ENCODE measurements at regions not wholly inside any gene's neighbourhood (a gene's known extent, or its start where the extent isn't known, plus 50 kb on each side); places are given as distances from the start of the nearest gene placed in this dataset.

DNA sequence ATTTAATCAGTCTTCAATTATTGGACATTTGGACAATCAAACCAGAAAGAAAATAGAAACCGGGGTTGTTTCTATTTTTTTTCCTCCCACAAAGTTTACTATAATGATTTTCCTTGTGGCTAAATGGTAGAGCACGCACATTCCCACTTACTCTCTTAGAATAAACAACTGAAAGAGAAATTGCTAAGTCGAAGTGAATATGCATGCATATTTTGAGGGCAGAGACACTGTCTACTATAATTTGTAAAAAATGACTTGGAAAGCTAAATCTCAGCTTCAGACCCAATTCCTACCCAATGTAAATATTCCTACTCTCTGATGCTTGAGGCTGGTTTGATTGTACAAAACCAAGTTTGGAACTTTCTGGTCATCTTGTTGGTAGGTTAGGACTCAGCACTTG is 66.7 kb upstream of the PAX6 start:
- Mint-ChIP-seq H3K4me3 (no peak overlapping the region), H3K27ac (no peak overlapping the region), H3K4me1 (ENCODE audit: low read depth) (no peaks in the 10 kb centered on the region), H3K36me3 (ENCODE audit: low read depth) (no peaks in the 10 kb centered on the region), H3K9me3 (no peaks in the 10 kb centered on the region), H3K27me3 (ENCODE audit: low read depth) (peaks cover 24% of the 10 kb centered on the region)

DNA sequence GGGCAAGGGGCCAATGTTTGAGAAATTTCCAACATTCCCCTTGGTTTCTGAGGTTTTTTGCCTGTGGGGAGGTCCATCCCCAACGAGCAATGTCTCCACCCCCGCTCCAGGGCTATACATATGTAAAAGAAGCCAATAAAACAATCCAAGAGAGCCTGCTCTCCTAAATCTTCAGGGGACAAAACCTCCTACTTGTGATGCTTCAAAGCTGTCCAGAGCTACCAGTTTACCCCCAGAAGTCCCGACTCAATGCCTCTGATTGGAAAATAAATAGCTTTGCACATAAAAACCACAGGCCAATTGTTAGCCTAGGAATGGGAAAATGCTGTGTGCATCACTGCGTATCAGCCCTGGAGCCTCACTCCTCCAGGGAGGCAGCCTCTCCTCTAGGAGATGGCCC is 66.0 kb upstream of the PAX6 start:
- peaks cover 27% of the 10 kb centered on the region for H3K27me3 Mint-ChIP-seq (ENCODE audit: low read depth)
- H3K36me3 Mint-ChIP-seq (ENCODE audit: low read depth) = no peaks in the 10 kb centered on the region
- no peak overlapping the region for H3K27ac Mint-ChIP-seq
- H3K4me1 Mint-ChIP-seq (ENCODE audit: low read depth) = no peaks in the 10 kb centered on the region
- no peaks in the 10 kb centered on the region for H3K9me3 Mint-ChIP-seq
- no peak overlapping the region for H3K4me3 Mint-ChIP-seq

DNA sequence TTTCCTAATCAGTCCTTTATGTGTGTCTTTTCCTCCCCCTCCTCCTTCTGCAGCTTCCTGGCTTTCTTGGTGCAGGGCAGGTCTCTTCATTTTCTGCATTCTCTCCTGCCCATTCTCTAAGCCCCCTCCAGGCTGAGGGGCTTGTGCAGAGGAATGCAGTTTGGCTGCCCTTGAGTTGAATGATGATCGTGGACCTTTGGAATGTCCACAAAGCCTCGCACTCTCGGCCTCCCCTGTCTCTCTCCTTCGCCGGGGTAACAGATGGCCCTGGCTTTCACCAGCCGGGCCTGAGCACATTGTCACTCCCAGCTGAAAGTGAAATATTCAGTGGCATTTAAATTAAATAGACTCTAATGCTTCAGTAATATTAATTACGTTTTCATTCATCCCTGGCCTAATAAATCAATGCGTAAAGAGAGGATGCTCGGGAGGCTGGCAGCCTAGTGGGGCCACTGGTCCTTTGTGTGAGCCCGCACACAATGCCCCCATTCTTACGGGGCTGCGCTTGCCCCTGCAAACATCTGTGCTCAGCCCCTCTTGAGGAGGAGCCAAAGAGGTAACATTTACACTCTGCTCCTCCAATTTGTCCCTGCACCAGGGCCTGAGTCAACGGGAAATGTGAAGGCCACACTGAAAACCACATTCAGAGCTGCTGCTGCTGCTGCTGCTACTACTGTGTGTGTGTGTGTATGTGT is 64.9 kb upstream of the PAX6 start:
- no peaks in the 10 kb centered on the region for H3K9me3 Mint-ChIP-seq
- no peaks in the 10 kb centered on the region for H3K36me3 Mint-ChIP-seq (ENCODE audit: low read depth)
- H3K4me3 Mint-ChIP-seq = no peak overlapping the region
- H3K27me3 Mint-ChIP-seq (ENCODE audit: low read depth) = peaks cover 27% of the 10 kb centered on the region
- no peak overlapping the region for H3K27ac Mint-ChIP-seq
- no peaks in the 10 kb centered on the region for H3K4me1 Mint-ChIP-seq (ENCODE audit: low read depth)

DNA sequence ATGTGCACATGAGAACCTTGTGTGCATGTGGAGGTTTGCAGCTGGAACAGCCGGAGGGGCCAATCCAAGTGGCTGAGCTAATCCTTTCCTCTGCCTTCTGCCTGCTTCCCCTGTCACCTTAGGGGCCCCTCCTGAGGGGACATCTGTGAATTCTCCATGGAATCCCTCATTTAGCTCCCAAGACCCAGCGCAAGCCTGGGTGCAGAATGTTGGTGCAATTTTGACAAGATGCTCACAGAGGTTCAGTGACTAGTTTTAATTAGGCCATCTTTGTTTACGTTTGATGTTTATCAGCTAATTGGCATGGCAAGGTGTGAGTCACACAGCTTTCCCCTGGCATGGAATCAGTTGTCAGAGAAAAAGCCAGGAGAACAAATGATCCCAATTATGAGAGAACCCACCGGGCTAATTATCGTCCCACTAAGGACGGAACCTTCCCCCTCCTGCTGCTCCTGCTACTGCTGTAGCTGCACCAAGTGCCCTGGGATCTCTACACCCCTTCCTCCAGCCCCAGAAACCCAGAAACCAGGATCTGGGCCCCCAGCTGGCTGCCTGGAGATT is 63.6 kb upstream of the PAX6 start:
- no peaks in the 10 kb centered on the region for H3K36me3 Mint-ChIP-seq (ENCODE audit: low read depth)
- no peak overlapping the region for H3K4me3 Mint-ChIP-seq
- H3K9me3 Mint-ChIP-seq = no peaks in the 10 kb centered on the region
- no peaks in the 10 kb centered on the region for H3K4me1 Mint-ChIP-seq (ENCODE audit: low read depth)
- H3K27ac Mint-ChIP-seq = no peak overlapping the region
- peaks cover 27% of the 10 kb centered on the region for H3K27me3 Mint-ChIP-seq (ENCODE audit: low read depth)

DNA sequence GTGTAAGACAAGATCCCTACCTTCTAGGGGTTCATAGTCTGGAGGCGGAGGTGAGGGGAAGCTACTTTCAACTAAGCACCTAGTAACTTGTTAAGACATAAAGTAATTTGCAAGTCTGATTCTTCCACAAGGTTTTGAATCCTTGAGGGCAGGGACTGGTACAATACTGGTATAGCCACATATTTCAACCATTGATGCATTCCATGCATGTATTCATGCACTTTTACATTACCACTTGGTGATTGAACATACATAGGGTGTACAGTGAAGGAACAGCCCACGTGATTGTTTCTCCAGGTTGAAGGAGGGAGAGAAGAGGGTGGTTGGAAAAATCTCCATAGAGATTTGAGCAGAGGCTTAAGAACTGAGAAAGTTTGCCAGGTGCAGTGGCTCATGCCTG is 62.0 kb upstream of the PAX6 start:
- Mint-ChIP-seq H3K9me3 (no peaks in the 10 kb centered on the region), H3K27ac (no peak overlapping the region), H3K36me3 (ENCODE audit: low read depth) (no peaks in the 10 kb centered on the region), H3K27me3 (ENCODE audit: low read depth) (peaks cover 27% of the 10 kb centered on the region), H3K4me1 (ENCODE audit: low read depth) (no peaks in the 10 kb centered on the region), H3K4me3 (no peak overlapping the region)

DNA sequence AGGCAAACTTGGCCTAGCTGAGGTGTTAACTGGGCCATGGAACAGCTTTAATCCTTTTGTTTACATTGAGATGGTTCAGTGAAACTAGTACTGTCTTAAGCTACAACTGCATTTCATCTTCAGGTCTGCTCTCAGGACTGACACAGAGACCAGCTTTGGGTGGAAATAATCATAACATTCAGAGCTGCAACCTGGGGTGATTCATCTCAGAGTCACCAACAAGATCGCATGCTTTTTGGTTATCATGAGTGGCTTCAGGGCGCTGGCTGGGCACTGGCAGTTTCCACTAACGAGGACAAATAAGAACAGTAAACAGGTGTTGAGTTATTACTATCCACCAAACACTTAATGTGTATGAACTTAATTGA is 60.9 kb upstream of the PAX6 start:
- Mint-ChIP-seq H3K4me3 (no peak overlapping the region), H3K9me3 (no peaks in the 10 kb centered on the region), H3K36me3 (ENCODE audit: low read depth) (no peaks in the 10 kb centered on the region), H3K27ac (no peak overlapping the region), H3K27me3 (ENCODE audit: low read depth) (peaks cover 27% of the 10 kb centered on the region), H3K4me1 (ENCODE audit: low read depth) (no peaks in the 10 kb centered on the region)

DNA sequence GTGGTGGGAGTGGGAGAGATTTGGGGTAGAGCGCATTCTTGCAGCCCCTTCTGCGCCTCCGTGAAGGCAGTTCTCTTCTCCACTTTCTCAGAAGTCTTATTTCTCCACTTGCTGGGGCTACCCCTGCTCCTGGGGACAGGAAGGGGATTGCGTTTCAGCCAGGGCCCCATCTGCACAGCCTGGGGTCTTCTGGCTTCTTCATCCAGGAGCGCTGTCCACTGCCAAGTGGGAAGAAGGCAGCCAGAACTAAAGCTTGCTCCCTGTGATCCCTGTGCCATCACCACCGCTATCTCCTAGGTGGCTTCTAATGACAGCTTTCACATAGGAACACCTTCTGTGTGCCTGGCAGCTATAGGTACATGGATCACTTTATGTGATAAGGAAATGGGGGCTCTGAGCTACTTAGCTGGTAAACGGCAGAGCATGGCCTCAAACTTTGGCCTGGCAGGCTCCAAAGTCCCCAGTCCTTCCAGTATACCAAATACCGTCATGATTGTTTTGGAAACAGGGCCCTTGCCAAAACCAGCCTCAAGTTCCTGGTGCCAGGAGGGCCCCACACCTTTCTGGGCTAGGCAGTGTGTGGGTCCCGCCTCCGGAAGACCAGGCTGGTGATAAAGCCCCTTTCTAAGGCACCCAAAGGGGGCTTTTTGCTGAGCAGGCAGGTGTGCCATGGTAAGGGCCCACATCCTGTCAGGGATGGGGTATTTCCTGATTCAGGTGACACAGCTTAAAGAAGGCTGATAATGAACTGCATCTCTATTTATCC is 60.4 kb upstream of the PAX6 start:
- Mint-ChIP-seq H3K36me3 (ENCODE audit: low read depth) (no peaks in the 10 kb centered on the region), H3K4me1 (ENCODE audit: low read depth) (no peaks in the 10 kb centered on the region), H3K9me3 (no peaks in the 10 kb centered on the region), H3K27me3 (ENCODE audit: low read depth) (peaks cover 24% of the 10 kb centered on the region), H3K4me3 (no peak overlapping the region), H3K27ac (no peak overlapping the region)

DNA sequence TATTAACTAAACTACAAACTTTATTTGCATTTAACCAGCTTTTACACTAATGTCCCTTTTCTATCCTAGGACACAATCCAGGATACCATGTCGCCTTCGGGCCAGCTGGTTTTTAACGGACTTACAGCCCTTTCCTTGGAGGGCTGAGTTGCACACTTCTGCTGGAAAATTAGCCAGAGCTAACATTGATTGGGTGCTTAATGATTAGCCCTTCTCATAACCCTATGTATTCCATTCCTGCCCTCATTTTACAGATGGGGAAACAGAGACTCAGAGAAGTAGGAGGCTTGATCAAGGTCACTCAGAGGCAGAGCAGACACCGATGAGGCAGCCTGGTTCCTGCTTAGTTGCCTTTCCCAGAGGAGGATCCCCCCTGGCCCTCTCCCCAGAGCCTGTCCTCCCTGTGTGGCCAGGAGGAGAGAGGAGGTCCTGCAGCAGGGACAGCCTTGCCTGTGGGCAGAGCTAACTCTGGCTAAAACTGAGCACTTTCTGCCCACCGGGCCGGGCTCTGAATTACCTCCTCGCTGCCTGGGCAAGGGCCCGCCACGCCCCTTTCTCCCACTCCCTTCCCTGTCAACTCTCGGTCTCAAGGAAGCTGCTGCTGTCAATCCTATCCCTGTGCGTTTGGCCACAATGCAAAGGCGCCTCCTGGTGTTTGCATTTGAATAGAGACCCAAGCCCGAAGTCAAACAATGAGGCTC is 59.6 kb upstream of the PAX6 start:
- no peak overlapping the region for H3K4me3 Mint-ChIP-seq
- no peak overlapping the region for H3K27ac Mint-ChIP-seq
- no peaks in the 10 kb centered on the region for H3K36me3 Mint-ChIP-seq (ENCODE audit: low read depth)
- no peaks in the 10 kb centered on the region for H3K9me3 Mint-ChIP-seq
- no peaks in the 10 kb centered on the region for H3K4me1 Mint-ChIP-seq (ENCODE audit: low read depth)
- peaks cover 18% of the 10 kb centered on the region for H3K27me3 Mint-ChIP-seq (ENCODE audit: low read depth)

DNA sequence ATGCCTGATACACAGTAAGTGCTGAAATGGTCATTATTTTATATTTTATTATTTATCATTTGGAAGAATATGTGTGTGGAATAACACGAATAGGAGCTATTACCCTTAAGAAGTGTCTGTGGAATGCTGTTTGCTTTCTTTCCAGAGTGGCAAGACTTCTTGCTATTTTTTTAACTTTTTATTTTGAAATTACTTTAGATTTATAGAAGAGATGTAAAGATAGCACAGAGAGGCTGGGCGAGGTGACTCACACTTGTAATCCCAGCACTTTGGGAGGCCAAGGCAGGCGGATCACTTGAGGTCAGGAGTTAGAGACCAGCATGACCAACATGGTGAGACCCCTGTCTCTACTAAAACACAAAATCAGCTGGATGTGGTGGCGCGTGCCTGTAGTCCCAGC is 58.9 kb upstream of the PAX6 start:
- peaks cover 15% of the 10 kb centered on the region for H3K27me3 Mint-ChIP-seq (ENCODE audit: low read depth)
- H3K4me1 Mint-ChIP-seq (ENCODE audit: low read depth) = no peaks in the 10 kb centered on the region
- H3K4me3 Mint-ChIP-seq = no peak overlapping the region
- no peaks in the 10 kb centered on the region for H3K9me3 Mint-ChIP-seq
- no peaks in the 10 kb centered on the region for H3K36me3 Mint-ChIP-seq (ENCODE audit: low read depth)
- H3K27ac Mint-ChIP-seq = no peak overlapping the region

DNA sequence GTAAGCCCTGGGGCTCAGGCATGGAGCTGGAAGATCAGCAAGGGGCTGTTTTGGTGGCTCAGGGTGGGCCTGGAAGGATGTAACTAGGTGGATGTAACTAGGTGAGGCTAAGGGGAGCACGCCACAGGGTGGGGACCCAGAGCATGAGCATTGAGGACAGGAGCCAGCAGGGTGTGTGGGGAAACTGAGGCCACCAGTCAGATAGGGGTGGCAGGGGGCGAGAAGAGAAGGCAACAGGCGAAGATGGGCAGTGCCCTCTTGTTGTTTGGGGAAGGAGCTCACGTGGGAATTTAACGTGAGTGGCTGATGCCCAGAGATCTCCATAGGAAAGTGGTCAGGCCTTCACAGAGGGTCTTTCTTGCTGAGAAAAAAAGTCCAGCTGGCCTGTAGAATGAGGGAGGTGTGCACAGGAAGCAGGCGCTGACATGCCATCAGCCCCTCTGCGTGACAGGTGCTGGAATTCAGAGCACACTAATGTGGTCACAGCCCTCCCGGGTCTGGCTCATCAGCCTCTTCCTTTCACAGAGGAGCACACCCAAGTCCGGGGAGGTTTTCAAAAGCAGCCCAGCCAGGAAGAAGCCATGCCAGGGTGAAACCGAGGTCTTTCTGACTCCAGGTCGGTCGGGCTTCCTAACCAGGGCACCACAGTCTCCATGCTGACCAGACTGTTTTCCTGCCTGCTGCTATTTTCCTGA is 54.6 kb upstream of the PAX6 start:
- peaks cover 8% of the 10 kb centered on the region for H3K27me3 Mint-ChIP-seq (ENCODE audit: low read depth)
- no peaks in the 10 kb centered on the region for H3K9me3 Mint-ChIP-seq
- H3K27ac Mint-ChIP-seq = no peak overlapping the region
- H3K4me1 Mint-ChIP-seq (ENCODE audit: low read depth) = no peaks in the 10 kb centered on the region
- H3K36me3 Mint-ChIP-seq (ENCODE audit: low read depth) = no peaks in the 10 kb centered on the region
- H3K4me3 Mint-ChIP-seq = no peak overlapping the region

DNA sequence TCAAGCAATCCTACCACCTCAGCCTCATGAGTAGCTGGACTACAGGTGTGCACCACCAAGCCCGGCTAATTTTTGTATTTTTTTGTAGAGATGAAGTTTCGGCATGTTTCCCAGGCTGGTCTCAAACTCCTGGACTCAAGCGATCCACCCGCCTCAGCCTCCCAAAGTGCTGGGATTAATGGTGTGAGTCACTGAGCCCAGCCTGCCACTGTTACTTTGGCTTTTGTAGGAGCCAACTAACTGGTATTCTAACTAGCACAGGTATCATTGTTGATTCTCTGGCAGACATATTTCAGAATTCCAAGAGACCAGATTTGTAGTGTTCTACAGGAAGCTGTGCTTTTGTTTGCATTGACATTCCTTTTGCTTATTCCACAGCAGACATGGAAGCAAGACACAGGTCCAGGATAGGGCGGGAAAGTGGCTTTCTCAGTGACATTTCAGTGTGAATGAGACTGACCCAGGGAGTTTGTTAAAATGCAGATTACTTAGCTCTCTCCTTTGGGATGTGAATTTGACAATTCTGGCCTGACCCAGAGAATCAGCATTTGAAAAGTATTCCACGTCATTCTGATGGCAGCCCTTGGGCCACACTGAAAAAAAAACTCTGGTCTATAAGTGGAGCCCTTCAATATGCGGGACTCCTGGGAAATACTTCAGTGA is 52.2 kb upstream of the PAX6 start:
- Mint-ChIP-seq H3K36me3 (ENCODE audit: low read depth) (no peaks in the 10 kb centered on the region), H3K27ac (no peak overlapping the region), H3K9me3 (no peaks in the 10 kb centered on the region), H3K4me3 (no peak overlapping the region), H3K4me1 (ENCODE audit: low read depth) (no peaks in the 10 kb centered on the region), H3K27me3 (ENCODE audit: low read depth) (peaks cover 8% of the 10 kb centered on the region)

DNA sequence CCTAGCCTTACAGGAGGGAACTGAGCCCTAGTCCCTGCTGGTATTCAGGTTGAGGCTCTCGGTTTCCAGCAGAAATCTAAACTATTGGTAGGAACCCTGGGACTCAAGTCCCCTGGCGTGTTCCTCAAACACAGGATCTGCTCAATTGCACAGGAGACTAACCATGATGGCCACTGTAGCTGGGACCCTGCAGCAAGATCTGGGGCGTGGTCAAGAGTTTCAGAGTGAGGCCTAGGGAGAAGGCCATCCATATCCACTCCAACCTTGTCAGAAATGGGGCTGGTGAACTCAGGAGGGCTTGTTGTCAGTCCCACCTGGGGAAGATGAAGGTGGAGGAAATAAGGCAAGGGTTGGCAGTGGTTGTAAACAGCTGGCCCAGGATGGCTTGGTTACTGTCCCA is 49.9 kb upstream of the PAX6 start:
- Mint-ChIP-seq H3K27ac (no peak overlapping the region), H3K9me3 (no peaks in the 10 kb centered on the region), H3K36me3 (ENCODE audit: low read depth) (no peaks in the 10 kb centered on the region), H3K27me3 (ENCODE audit: low read depth) (peaks cover 8% of the 10 kb centered on the region), H3K4me1 (ENCODE audit: low read depth) (no peaks in the 10 kb centered on the region), H3K4me3 (no peak overlapping the region)
